Gastrocnemius medialis (tissue), 4 donors: ENCODE measurements at regions not wholly inside any gene's neighbourhood (a gene's known extent, or its start where the extent isn't known, plus 50 kb on each side); places are given as distances from the start of the nearest gene placed in this dataset.

Experiments used
- ATAC-seq, 2 donors: fragments of 150-250 bp; one replicate each; pipeline ENCODE4 v1.9.1; 2016
- DNase-seq, 2 donors: peaks; one replicate each; pipeline ENCODE4 v3.0.0-alpha.2; 2019
- H3K27ac ChIP-seq, 4 donors: fragments of 200-600 bp; sonication (generic); 1 replicate in 1 of 4; 2 replicates in 3 of 4; pipeline ENCODE4 v1.5.1; 2016 to 2018; ENCODE audit warnings: mild to moderate bottlenecking in 2 of 4, moderate library complexity in 1 of 4
- H3K27me3 ChIP-seq, 3 donors: fragments of 200-600 bp; sonication (generic) in 2 of 3; 1 replicate in 1 of 3; 2 replicates in 2 of 3; pipeline versions ENCODE4 v1.5.1 to v1.6.0; 2016 to 2019; ENCODE audit warnings: mild to moderate bottlenecking in 1 of 3, moderate library complexity in 1 of 3
- H3K36me3 ChIP-seq, 2 donors: fragments of 200-600 bp; sonication (generic) in 1 of 2; one replicate each; pipeline ENCODE4 v1.5.1; 2017 to 2018
- H3K4me1 ChIP-seq, 2 donors: fragments of 200-600 bp; sonication (generic) in 1 of 2; one replicate each; pipeline ENCODE4 v1.5.1; 2016 to 2017; ENCODE audit warnings: mild to moderate bottlenecking in 2 of 2
- H3K4me3 ChIP-seq, 4 donors: fragments of 200-600 bp; sonication (generic) in 3 of 4; 1 replicate in 1 of 4; 2 replicates in 3 of 4; pipeline ENCODE4 v1.5.1; 2016 to 2019; ENCODE audit warnings: mild to moderate bottlenecking in 2 of 4
- H3K9me3 ChIP-seq, 3 donors: fragments of 200-600 bp; sonication (generic) in 2 of 3; 1 replicate in 1 of 3; 2 replicates in 2 of 3; pipeline ENCODE4 v1.5.1; 2016 to 2019
- POLR2A ChIP-seq, 2 donors: fragments of 450-650 bp; IDR thresholded peaks; one replicate each; pipeline ENCODE4 v1.6.1; 2017; ENCODE audit warnings: antibody characterized with exemption in 2 of 2, mild to moderate bottlenecking in 2 of 2, moderate library complexity in 2 of 2
- in situ Hi-C, 4 donors: fragments of 200-750 bp; cut with MboI; loops; one replicate each; pipeline versions ENCODE4 v1.15.0 to v1.8.0; 2017; ENCODE audit warnings: low sequenced_read_pairs in 4 of 4
- intact Hi-C: fragments of 100-400 bp; cut with DNase I; formaldehyde crosslinking; loops from one replicate; pipeline ENCODE4 v1.15.1; 2023; ENCODE audit warnings: low total_unique reads
- TF ChIP-seq, protein P1 (sequence below), 5 experiments: fragments of 450-650 bp in 3 of 5; fragments of 200-600 bp in 2 of 5; sonication (generic) in 2 of 5; IDR thresholded peaks in 4 of 5; conservative IDR thresholded peaks in 1 of 5; 1 replicate in 4 of 5; 2 replicates in 1 of 5; pipeline ENCODE4 v1.5.1; 2016 to 2019; ENCODE audit warnings: antibody characterized with exemption in 5 of 5, mild to moderate bottlenecking in 3 of 5, moderate library complexity in 3 of 5

DNA sequence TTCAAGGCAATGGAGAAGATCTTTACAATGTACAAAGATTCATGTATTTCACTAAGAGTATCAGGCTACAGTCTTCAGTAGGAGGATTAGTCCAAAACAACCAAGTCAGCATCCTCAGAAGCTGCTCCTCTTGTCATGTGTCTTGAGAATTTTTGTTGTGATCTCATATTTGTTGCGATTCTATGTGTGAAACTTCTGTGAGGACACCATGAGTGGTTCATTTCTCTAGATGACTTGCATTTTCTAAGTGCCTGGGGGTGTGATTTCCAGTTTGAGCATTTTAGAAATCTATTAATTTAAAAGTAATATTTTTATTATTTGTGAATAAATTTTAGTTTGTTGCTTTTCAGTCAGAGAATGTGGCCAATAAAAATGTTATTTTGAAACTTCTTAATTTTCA is 94.5 kb downstream of the RAP2A start:
- Histone ChIP-seq H3K27ac (no peak overlapping the region), H3K36me3 (no peaks in the 10 kb centered on the region), H3K9me3 (no peaks in the 10 kb centered on the region), H3K4me1 (no peaks in the 10 kb centered on the region), H3K27me3 (no peaks in the 10 kb centered on the region), H3K4me3 (no peak overlapping the region)
- in situ Hi-C loops (no loop called here), intact Hi-C loops (no loop called here)
- TF ChIP-seq, protein P1, sequence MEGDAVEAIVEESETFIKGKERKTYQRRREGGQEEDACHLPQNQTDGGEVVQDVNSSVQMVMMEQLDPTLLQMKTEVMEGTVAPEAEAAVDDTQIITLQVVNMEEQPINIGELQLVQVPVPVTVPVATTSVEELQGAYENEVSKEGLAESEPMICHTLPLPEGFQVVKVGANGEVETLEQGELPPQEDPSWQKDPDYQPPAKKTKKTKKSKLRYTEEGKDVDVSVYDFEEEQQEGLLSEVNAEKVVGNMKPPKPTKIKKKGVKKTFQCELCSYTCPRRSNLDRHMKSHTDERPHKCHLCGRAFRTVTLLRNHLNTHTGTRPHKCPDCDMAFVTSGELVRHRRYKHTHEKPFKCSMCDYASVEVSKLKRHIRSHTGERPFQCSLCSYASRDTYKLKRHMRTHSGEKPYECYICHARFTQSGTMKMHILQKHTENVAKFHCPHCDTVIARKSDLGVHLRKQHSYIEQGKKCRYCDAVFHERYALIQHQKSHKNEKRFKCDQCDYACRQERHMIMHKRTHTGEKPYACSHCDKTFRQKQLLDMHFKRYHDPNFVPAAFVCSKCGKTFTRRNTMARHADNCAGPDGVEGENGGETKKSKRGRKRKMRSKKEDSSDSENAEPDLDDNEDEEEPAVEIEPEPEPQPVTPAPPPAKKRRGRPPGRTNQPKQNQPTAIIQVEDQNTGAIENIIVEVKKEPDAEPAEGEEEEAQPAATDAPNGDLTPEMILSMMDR (IDR thresholded peaks at IDR 0.05 in 4 of 5, conservative IDR thresholded peaks at IDR 0.05 in 1 of 5): no peak
- no peak for TF ChIP-seq POLR2A (IDR thresholded peaks at IDR 0.05)
- DNase-seq (no peak), ATAC-seq (no peak)

DNA sequence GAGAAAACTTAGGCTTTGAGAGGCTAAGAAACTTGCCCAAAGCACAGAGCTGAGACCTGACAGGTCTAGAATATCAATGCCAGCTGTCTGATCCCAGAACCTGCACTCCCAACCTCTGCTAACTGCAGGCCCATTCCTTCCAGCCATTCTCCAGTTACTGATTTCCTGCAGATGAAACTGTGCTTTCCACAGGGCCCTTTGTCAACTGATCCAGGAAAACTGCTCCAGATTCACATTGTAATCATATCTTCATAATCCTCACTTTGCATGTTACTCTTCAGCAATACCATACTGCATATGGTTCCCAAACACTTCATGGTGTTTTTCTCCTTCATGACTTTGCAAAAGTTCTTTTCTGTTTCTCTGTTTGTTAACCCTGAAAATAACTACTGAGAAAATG is 100.6 kb downstream of the RAP2A start:
- H3K27me3 ChIP-seq: no peaks in the 10 kb centered on the region
- ATAC-seq (no peak), DNase-seq (no peak)
- H3K4me1 ChIP-seq: no peaks in the 10 kb centered on the region
- H3K4me3 ChIP-seq: no peak overlapping the region
- in situ Hi-C loops (no loop called here), intact Hi-C loops (no loop called here)
- no peak overlapping the region for H3K27ac ChIP-seq
- H3K36me3 ChIP-seq: no peaks in the 10 kb centered on the region
- H3K9me3 ChIP-seq: no peaks in the 10 kb centered on the region
- TF ChIP-seq POLR2A (IDR thresholded peaks at IDR 0.05): no peak

DNA sequence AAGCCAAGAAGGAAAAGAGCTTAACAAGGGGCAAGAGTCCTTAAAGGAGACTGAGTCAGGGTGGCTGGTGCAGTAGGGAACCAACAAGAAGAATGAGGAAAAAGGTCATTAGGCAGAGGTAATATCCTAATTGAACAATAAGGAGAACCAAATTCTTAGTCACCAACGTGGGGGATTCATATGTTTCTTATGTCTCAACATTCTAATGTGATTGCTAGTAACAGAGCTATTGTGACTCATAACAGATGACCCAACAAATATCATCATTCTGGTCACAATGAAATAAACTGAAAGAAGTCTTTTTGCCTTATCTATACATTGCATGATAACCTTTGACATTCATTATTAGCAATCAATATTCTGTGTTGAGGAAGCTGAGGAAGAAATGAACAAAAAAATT is 101.6 kb downstream of the RAP2A start:
- H3K4me3 ChIP-seq: no peak overlapping the region
- no peak for DNase-seq
- ATAC-seq: no peak
- no peak for TF ChIP-seq POLR2A (IDR thresholded peaks at IDR 0.05)
- TF ChIP-seq, protein P1 (IDR thresholded peaks at IDR 0.05 in 4 of 5, conservative IDR thresholded peaks at IDR 0.05 in 1 of 5): no peak
- H3K27me3 ChIP-seq: no peaks in the 10 kb centered on the region
- H3K9me3 ChIP-seq: no peaks in the 10 kb centered on the region
- no peaks in the 10 kb centered on the region for H3K4me1 ChIP-seq
- in situ Hi-C loops (no loop called here), intact Hi-C loops (no loop called here)
- H3K27ac ChIP-seq: no peak overlapping the region
- H3K36me3 ChIP-seq: no peaks in the 10 kb centered on the region

DNA sequence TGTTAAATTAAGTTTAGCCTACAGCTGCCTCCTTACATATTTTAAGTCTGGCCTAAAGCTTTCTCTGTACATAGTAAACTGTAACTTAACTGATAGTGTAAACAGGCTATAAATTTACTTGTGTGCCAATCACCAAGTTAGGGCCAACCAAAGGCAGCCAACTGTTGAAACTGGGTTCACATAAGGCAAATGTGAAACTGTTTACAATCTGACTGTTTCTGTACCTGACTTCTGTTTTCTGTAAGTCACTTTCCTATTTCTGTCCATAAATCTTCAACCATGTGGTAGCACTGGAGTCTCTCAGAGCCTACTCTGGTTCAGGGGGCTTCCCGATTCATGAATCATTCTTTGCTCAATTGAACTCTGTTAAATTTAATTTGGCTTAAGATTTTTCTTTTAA is 103.1 kb downstream of the RAP2A start:
- Histone ChIP-seq H3K4me1 (no peaks in the 10 kb centered on the region), H3K27ac (no peak overlapping the region), H3K9me3 (no peaks in the 10 kb centered on the region), H3K36me3 (no peaks in the 10 kb centered on the region), H3K4me3 (no peak overlapping the region), H3K27me3 (no peaks in the 10 kb centered on the region)
- intact Hi-C loops (no loop called here), in situ Hi-C loops (no loop called here)
- no peak for DNase-seq
- no peak for ATAC-seq
- TF ChIP-seq POLR2A (IDR thresholded peaks at IDR 0.05): no peak
- TF ChIP-seq, protein P1 (IDR thresholded peaks at IDR 0.05 in 4 of 5, conservative IDR thresholded peaks at IDR 0.05 in 1 of 5): no peak

DNA sequence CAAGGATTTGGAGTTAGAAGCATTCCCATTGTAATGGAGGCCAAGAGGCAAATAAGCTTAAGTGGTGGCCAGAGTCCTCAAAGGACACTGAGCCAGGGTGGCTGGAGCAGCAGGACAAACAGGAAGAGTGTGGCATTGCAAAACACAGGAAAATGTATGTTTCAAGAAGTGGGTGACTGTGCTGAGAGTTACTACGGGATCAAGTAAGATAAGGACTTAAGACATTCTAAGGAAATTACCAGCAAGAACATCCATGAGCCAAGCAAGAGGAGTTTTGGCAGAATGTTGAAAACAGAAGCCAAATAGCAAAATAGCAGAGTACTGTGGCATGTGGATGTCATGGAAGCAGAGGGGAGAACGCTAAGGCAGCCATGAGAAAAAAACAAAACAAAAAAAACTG is 104.2 kb downstream of the RAP2A start:
- no peaks in the 10 kb centered on the region for H3K4me1 ChIP-seq
- no peaks in the 10 kb centered on the region for H3K36me3 ChIP-seq
- no peaks in the 10 kb centered on the region for H3K27me3 ChIP-seq
- no peak overlapping the region for H3K4me3 ChIP-seq
- DNase-seq: no peak
- no peaks in the 10 kb centered on the region for H3K9me3 ChIP-seq
- TF ChIP-seq, protein P1 (IDR thresholded peaks at IDR 0.05 in 4 of 5, conservative IDR thresholded peaks at IDR 0.05 in 1 of 5): no peak
- no peak for TF ChIP-seq POLR2A (IDR thresholded peaks at IDR 0.05)
- ATAC-seq: no peak
- intact Hi-C loops (no loop called here), in situ Hi-C loops (no loop called here)
- no peak overlapping the region for H3K27ac ChIP-seq
